NCI-H1048 (cell line): ENCODE measurements at regions not wholly inside any gene's neighbourhood (a gene's known extent, or its start where the extent isn't known, plus 50 kb on each side); places are given as distances from the start of the nearest gene placed in this dataset.
"Not testable (repeated sequence)": the region's sequence is repeated elsewhere in the genome, so short reads cannot be mapped to it uniquely, and the experiment has no call there.

Source experiments
- DNase-seq: peaks from one replicate; lab custom pipeline; 2025; lab: John Stamatoyannopoulos, UW

GRCh38 chr22:44650806-44651205 lies 51.2 kb upstream of the PRR5 start:
- DNase-seq, result no peak

DNA sequence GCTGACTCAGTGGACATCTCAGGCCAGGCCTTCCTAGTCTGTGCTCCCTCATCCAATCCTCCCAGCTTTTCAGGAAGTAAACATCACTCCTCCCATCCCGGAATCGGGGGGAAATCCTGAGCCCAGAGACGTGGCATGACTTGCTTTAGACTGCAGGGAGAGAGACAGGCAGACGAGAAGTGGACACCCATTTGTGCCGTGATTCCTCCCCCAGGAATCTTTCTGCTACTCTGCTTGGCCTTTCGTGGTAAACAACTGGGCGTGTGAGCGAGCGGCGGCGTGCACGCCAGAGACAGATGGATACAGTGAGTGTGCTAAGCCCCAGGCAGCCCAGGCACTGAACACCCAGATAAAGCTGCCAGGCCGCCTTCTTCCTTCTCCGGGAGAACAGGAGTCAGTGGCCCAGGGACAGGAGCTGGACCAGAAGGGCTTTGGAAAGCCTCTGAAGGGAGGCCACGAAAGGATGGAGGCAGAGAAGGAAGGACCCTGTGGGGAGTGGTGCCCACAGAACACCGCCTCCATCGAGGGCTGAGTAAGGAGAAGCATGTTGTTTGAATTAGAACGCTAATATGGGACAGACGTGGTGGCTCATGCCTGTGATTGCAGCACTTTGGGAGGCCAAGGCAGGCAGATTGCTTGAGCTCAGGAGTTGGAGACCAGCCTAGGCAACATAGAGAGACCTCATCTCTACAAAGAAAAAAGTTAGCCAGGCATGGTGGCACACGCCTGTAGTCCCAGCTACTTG lies 53.0 kb upstream of the PRR5 start:
- DNase-seq, result no peak

GRCh38 chr22:44648085-44648820 lies 53.8 kb upstream of the PRR5 start:
- DNase-seq, result no peak

DNA sequence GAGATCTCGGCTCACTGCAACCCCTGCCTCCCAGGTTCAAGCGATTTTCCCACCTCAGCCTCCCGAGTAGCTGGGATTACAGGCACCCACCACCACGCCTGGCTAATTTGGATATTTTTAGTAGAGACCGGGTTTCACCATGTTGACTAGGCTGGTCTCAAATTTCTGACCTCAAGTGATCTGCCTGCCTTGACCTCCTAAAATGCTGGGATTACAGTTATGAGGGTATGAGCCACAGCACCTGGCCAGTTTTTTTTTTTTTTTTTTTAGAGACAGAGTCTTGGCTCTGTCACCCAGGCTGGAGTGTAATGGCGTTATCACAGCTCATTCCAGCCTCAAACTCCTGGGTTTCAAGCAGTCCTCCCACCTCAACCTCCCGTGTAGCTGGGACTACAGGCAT lies 54.9 kb upstream of the PRR5 start:
- DNase-seq, result no peak

DNA sequence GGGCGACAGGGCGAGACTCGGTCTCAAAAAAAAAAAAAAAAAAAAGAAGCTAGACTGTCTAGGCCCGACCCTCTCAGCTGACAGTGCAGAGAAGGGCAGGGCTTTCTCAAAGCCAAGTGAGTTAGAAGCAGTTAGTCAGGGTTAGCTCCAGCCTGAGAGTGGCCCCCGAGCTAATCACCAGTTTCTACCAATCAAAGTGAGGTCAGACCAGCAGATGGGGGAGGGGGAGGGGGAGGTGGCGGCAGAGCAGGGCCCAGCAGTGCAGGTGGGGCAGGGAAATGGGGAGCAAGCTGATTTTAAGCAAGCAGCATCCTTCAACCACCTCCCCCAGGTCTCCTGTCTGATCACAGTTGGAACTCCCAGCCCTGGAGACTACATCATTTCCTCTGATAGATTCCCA lies 55.3 kb upstream of the PRR5 start:
- no peak for DNase-seq

DNA sequence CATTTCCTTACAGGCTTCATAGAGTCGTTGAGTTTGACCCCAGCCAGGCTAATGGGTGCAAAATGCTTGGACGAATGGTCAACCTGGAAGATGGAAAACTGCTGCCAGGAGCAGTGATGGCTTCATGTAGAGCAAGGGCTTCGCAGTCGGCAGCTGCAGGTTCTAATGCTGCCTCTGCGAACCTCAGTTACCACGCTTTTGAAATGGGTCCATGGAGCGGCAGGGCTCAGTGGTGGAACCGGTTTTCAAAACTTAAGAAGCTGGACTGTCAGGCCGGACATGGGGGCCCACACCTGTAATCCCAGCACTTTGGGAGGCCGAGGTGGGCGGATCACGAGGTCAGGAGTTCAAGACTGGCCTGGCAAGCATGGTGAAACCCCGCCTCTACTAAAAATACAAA lies 55.9 kb upstream of the PRR5 start:
- DNase-seq, result no peak

GRCh38 chr22:44645531-44645930 lies 56.5 kb upstream of the PRR5 start:
- DNase-seq, result no peak

- no peak for DNase-seq
Measured at GRCh38 chr22:44645083-44645482, 56.9 kb upstream of the PRR5 start.

- DNase-seq, result not testable (repeated sequence)
Measured at GRCh38 chr22:44643526-44644101, 58.4 kb upstream of the PRR5 start.

- no peak for DNase-seq
Measured at GRCh38 chr22:44642096-44642644, 59.8 kb upstream of the PRR5 start.

- DNase-seq, result no peak
Measured at GRCh38 chr22:44640618-44641155, 61.3 kb upstream of the PRR5 start.

DNA sequence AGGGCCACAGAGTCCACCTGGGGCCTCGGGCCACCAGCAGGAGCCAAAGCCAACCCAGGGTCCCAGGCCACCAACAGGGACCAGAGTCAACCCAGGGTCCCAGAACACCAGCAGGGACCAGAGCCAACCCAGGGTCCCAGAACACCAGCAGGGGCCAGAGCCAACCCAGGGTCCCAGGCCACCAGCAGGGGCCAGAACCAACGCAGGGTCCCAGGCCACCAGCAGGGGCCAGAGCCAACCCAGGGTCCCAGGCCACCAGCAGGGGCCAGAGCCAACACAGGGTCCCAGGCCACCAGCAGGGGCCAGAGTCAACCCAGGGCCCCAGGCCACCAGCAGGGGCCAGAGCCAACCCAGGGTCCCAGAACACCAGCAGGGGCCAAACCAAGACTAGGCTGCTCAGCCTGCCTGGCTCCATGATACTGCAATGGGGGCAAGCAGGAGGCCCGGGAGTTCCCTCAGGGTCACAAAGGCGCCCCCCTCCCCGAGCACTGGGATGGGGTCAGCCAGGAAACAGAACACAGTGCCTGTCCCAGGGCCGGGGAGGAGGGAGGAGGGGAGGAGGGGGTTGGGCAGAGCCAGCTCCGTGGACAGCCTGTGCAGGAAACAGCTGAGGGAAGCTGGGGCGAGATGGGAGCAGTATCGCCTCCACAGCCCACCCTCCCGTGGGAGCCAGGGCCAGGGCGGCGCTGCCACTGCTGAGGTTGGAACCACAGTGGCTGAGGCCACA lies 62.0 kb upstream of the PRR5 start:
- no peak for DNase-seq

DNA sequence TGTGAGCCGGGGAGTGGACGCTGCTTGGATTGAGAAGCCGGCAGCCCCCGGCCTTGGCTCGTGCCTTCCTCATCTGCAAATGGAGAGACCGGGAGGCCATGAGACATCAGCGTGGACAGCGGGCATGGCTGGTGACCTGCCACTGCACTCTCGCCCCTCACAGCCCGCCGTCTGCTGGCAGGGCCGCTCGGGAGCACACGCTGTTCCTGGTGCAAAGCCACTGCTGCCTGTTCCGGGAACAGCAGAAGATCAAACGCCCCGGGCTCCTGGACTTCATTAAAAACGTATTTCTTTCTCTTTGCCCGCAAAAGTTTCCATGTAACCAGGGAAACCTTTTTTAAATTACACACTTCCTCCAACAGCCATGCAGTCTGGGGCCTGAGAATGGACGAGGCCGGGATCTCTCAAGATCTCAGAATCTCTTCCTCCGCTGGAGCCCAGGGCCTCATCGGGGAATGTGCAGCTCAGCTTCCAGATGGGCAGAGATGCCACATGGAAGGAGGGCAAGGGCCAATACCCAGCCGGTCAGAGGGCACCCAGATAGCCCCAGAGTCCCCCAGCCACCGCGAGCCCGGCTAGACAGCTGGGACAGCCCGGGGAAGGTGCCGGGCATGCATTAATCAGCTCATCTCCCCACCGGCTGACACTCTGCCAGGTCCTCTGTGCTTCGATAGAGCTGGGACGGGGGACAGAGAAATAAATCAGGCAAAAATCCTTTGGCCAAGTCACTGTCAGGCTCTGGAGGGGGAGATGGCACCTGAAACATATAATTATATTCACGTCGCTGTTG lies 62.8 kb upstream of the PRR5 start:
- no peak for DNase-seq

- DNase-seq, result not testable (repeated sequence)
Measured at GRCh38 chr22:44636502-44637206, 65.3 kb upstream of the PRR5 start.

DNA sequence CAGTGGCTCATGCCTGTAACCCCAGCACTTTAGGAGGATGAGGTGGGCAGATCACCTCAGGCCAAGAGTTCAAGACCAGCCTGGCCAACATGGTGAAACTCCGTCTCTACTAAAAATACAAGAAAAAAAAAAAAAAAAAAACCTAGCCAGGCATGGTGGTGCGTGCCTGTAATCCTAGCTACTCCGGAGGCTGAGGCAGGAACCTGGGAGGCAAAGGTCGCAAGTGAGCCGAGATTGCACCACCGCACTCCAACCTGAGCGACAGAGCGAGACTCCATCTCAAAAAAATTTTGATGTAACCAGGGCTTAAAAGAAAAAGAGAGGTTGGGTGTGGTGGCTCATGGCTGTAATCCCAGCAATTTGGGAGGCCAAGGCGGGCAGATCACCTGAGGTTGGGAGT lies 66.4 kb upstream of the PRR5 start:
- not testable (repeated sequence) for DNase-seq

DNA sequence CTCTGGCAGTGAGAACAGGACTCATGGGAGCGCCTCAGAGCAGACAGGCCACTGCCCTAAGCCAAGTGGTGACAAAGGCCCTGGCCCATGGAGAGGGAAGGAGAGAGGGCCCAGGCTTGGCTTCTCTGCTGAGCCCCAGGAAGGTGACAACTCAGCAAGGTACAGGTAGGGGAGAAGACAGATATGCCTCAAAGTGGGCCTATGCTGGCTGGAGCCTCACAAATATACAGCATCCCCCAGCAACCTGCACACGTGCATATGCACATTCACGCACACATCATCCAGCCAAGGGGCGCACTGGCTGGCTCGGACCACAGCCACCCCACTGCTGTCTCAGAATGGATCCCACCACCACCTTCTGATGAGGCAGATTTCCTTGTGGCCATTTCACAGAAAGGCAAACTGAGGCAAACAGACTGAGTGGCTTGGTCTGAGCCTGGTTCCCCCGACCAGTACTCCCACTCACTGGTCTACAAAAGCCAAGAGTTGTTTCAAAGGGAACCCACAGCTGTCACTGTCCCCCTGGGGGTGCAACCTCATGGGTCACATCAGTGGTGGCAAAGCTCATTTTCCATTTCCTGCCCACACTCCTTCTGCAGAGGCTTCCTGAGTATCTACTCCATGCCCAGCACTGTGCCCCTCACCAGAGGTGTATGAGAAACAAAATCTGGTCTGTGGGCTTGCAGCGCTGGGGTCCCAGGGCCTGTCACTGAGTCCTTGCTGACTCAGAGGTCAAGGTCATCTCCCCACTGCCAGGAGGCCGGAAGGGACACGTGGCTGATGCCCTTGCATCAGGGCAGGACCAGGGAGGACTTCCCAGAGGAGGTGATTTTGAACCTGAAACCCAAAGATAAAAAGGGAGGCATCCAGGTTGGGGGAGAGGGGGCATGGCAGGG lies 67.3 kb upstream of the PRR5 start:
- DNase-seq, result no peak

GRCh38 chr22:44633647-44634046 lies 68.4 kb upstream of the PRR5 start:
- no peak for DNase-seq

DNA sequence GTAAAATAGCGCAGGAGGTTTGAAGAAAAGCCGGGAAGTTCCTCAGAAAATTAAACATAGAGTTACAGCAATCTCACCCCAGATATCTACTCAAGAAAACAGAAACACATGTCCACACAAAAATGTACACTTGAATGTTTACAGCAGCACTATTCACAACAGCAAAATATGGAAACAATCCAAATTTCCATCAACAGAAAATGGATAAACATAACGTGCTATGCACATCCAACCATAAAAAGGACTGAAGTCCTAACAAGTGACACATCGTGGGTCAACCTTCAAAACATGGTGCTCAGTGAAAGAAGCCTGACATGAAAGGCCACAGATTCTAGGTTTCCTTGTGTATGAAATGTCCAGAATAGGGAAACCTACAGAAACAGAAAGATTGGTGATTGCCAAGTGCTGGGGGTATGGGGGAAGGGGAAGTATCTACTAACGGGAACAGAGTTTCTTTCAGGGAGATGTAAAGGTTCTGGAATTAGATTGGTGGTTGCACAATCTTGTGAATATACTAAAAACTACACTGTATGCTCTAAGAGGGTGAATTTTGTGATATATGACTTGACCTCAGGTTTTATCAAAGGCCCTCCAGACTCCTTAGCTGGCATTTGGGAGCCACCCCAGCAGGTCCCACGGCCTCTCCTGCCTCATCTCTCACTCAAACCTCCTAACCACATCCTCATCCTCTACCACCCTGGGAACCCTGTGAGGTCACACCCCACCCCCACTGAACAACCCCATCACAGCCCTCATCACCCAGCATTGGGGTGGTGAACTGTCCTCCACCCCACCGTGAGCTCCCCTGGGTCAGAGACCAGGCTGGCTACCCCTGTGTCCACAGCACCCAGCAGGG lies 69.2 kb upstream of the PRR5 start:
- no peak for DNase-seq

- no peak for DNase-seq
Measured at GRCh38 chr22:44630826-44631225, 71.2 kb upstream of the PRR5 start.
